SK-N-SH treated with all-trans-retinoic acid at 6 μM for 48 hours (cell line): ENCODE measurements at regions not wholly inside any gene's neighbourhood (a gene's known extent, or its start where the extent isn't known, plus 50 kb on each side); places are given as distances from the start of the nearest gene placed in this dataset.

ENCODE experiments used
- ATAC-seq: fragments of 200-7000 bp; cut with Tn5 transposase; 3 replicates; pipeline ENCODE4 v1.9.1; 2020; ENCODE audit warnings: mild to moderate bottlenecking, moderate library complexity
- ARNTL ChIP-seq: fragments of 450-650 bp; formaldehyde crosslinking; IDR thresholded peaks from 2 replicates; pipeline ENCODE4 v1.5.0; 2020; ENCODE audit warnings: low read depth, mild to moderate bottlenecking, moderate library complexity, borderline replicate concordance
- BACH2 ChIP-seq: fragments of 250-450 bp; sonication (Bioruptor Pico); IDR thresholded peaks from 2 replicates; pipeline ENCODE4 v1.9.0; 2021; ENCODE audit warnings: mild to moderate bottlenecking, borderline replicate concordance
- CREB5 ChIP-seq: fragments of 250-450 bp; sonication (Bioruptor Pico); IDR thresholded peaks from 2 replicates; pipeline ENCODE4 v1.5.1; 2020; ENCODE audit warnings: low read depth, mild to moderate bottlenecking, moderate library complexity
- CSDC2 ChIP-seq: fragments of 250-450 bp; sonication (Bioruptor Pico); IDR thresholded peaks from 2 replicates; pipeline ENCODE4 v1.5.0; 2020; ENCODE audit warnings: mild to moderate bottlenecking, moderate library complexity
- CSRNP3 ChIP-seq: fragments of 250-450 bp; sonication (Bioruptor Pico); IDR thresholded peaks from 2 replicates; pipeline ENCODE4 v1.5.1; 2021; ENCODE audit warnings: mild to moderate bottlenecking, moderate library complexity
- ESRRG ChIP-seq: fragments of 250-450 bp; sonication (Bioruptor Pico); IDR thresholded peaks from 2 replicates; pipeline ENCODE4 v1.6.1; 2021; ENCODE audit warnings: mild to moderate bottlenecking
- GLIS3 ChIP-seq: fragments of 250-450 bp; sonication (Bioruptor Pico); IDR thresholded peaks from 2 replicates; pipeline ENCODE4 v1.5.0; 2020; ENCODE audit warnings: mild to moderate bottlenecking, moderate library complexity
- ISL1 ChIP-seq: fragments of 250-450 bp; sonication (Bioruptor Pico); IDR thresholded peaks from 2 replicates; pipeline ENCODE4 v2.1.2; 2022; ENCODE audit warnings: mild to moderate bottlenecking, moderate library complexity
- PATZ1 ChIP-seq: fragments of 250-450 bp; sonication (Bioruptor Pico); IDR thresholded peaks from 2 replicates; pipeline ENCODE4 v1.8.0; 2020; ENCODE audit warnings: mild to moderate bottlenecking, moderate library complexity, borderline replicate concordance
- POU6F1 ChIP-seq: fragments of 250-450 bp; sonication (Bioruptor Pico); IDR thresholded peaks from 2 replicates; pipeline ENCODE4 v1.8.0; 2021; ENCODE audit warnings: low read depth, mild to moderate bottlenecking, moderate library complexity, borderline replicate concordance
- PPARA ChIP-seq: fragments of 250-450 bp; sonication (Bioruptor Pico); IDR thresholded peaks from 2 replicates; pipeline ENCODE4 v1.5.0; 2020; ENCODE audit warnings: mild to moderate bottlenecking, borderline replicate concordance
- RARB ChIP-seq: fragments of 250-450 bp; sonication (Bioruptor Pico); IDR thresholded peaks from 2 replicates; pipeline ENCODE4 v1.8.0; 2021; ENCODE audit warnings: mild to moderate bottlenecking, moderate library complexity
- TCF4 ChIP-seq: fragments of 250-450 bp; sonication (Bioruptor Pico); IDR thresholded peaks from 2 replicates; pipeline ENCODE4 v1.8.0; 2021; ENCODE audit warnings: mild to moderate bottlenecking, moderate library complexity, borderline replicate concordance
- TOX ChIP-seq: fragments of 250-450 bp; sonication (Bioruptor Pico); IDR thresholded peaks from 2 replicates; pipeline ENCODE4 v1.8.0; 2021; ENCODE audit warnings: mild to moderate bottlenecking, moderate library complexity, borderline replicate concordance
- TSHZ2 ChIP-seq: fragments of 250-450 bp; sonication (Bioruptor Pico); IDR thresholded peaks from 2 replicates; pipeline ENCODE4 v1.5.0; 2020; ENCODE audit warnings: mild to moderate bottlenecking, moderate library complexity
- ZC3H10 ChIP-seq: fragments of 250-450 bp; sonication (Bioruptor Pico); IDR thresholded peaks from 2 replicates; pipeline ENCODE4 v1.5.1; 2021; ENCODE audit warnings: mild to moderate bottlenecking, moderate library complexity
- ZFP30 ChIP-seq: fragments of 450-650 bp; formaldehyde crosslinking; IDR thresholded peaks from 2 replicates; pipeline ENCODE4 v1.5.0; 2022; ENCODE audit warnings: mild to moderate bottlenecking, moderate library complexity
- ZNF565 ChIP-seq: fragments of 450-650 bp; formaldehyde crosslinking; conservative IDR thresholded peaks from 2 replicates; pipeline ENCODE4 v1.5.0; 2020; ENCODE audit warnings: low read depth, mild to moderate bottlenecking, moderate library complexity
- ZNF70 ChIP-seq: fragments of 450-650 bp; formaldehyde crosslinking; IDR thresholded peaks from 2 replicates; pipeline ENCODE4 v1.5.0; 2020; ENCODE audit warnings: mild to moderate bottlenecking, moderate library complexity
- ZNF8 ChIP-seq: fragments of 450-650 bp; formaldehyde crosslinking; IDR thresholded peaks from 2 replicates; pipeline ENCODE4 v1.5.0; 2020; ENCODE audit warnings: mild to moderate bottlenecking, moderate library complexity

- no peak for ATAC-seq
- TF ChIP-seq ZNF565 (CRISPR knock-in tag) (no peak), ISL1 (CRISPR knock-in tag) (no peak), GLIS3 (CRISPR knock-in tag) (no peak), TSHZ2 (CRISPR knock-in tag) (no peak), POU6F1 (CRISPR knock-in tag) (no peak), TCF4 (CRISPR knock-in tag) (no peak), ARNTL (CRISPR knock-in tag) (no peak), ZFP30 (CRISPR knock-in tag) (no peak), ZC3H10 (CRISPR knock-in tag) (no peak), PATZ1 (CRISPR knock-in tag) (no peak), PPARA (no peak), CSRNP3 (no peak), CREB5 (no peak), BACH2 (CRISPR knock-in tag) (no peak), CSDC2 (no peak), ZNF8 (CRISPR knock-in tag) (no peak), TOX (CRISPR knock-in tag) (no peak)
These were observed 263.3 kb upstream of the ADAMTS16 start for GRCh38 chr5:4876804-4877203.

- no peak for ATAC-seq
- TF ChIP-seq ZNF8 (CRISPR knock-in tag) = no peak
- TF ChIP-seq ZC3H10 (CRISPR knock-in tag) = no peak
- TF ChIP-seq BACH2 (CRISPR knock-in tag) = no peak
- TF ChIP-seq ZNF70 (CRISPR knock-in tag) = no peak
- TF ChIP-seq CSDC2 = no peak
- TF ChIP-seq TSHZ2 (CRISPR knock-in tag) = no peak
- no peak for TF ChIP-seq GLIS3 (CRISPR knock-in tag)
- no peak for TF ChIP-seq ARNTL (CRISPR knock-in tag)
- TF ChIP-seq RARB (CRISPR knock-in tag) = no peak
- TF ChIP-seq ZFP30 (CRISPR knock-in tag) = no peak
- TF ChIP-seq TCF4 (CRISPR knock-in tag) = no peak
- TF ChIP-seq ESRRG = no peak
- TF ChIP-seq CREB5 = no peak
- TF ChIP-seq PATZ1 (CRISPR knock-in tag) = no peak
- no peak for TF ChIP-seq CSRNP3
These were observed 262.6 kb upstream of the ADAMTS16 start for GRCh38 chr5:4877579-4877978.
